ENCODE measurements at regions not wholly inside any gene's neighbourhood (a gene's known extent, or its start where the extent isn't known, plus 50 kb on each side); places are given as distances from the start of the nearest gene placed in this dataset.

DNA sequence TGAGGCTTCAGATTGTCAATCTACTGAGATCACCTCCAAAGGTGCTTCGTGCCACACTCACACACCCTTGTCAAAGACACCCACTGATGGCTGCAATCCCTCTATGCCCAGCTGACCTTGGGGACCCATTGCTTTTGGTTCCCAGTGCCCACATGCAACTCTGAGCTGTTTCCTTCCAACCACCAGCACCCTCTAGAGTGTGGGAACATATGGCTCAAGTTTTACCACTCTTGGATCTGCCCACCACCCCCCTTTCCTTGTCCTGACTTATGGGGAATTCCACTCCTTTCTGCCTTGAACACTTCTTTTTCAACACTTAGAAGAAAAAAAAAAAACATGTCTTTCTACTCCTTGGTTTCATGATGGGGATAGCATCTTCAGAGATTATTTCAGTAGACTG, 360.2 kb downstream of the ENC1 start:
- Histone ChIP-seq H3K27me3 (no peaks in the 10 kb centered on the region), H3K4me2 (no peak overlapping the region), H3K4me3 (no peak overlapping the region), H3K4me1 (no peaks in the 10 kb centered on the region), H3K27ac (no peak overlapping the region), H3K9me3 (no peaks in the 10 kb centered on the region), H3K36me3 (no peaks in the 10 kb centered on the region), H3K9ac (no peak overlapping the region), H4K20me1 (no peaks in the 10 kb centered on the region)
- TF ChIP-seq Cebpa-rat (IDR thresholded peaks at IDR 0.05), result no peak

- no peak overlapping the region for H3K4me3 ChIP-seq
- H4K20me1 ChIP-seq, result no peaks in the 10 kb centered on the region
- H3K4me2 ChIP-seq, result no peak overlapping the region
- H3K36me3 ChIP-seq, result no peaks in the 10 kb centered on the region
- H3K27me3 ChIP-seq, result no peaks in the 10 kb centered on the region
- H3K27ac ChIP-seq, result no peak overlapping the region
- H3K4me1 ChIP-seq, result no peaks in the 10 kb centered on the region
- no peak for TF ChIP-seq Cebpa-rat (IDR thresholded peaks at IDR 0.05)
- no peak overlapping the region for H3K9ac ChIP-seq
- H3K9me3 ChIP-seq, result no peaks in the 10 kb centered on the region
Observed at GRCh38 chr5:74279244-74279643, 361.3 kb downstream of the ENC1 start.

DNA sequence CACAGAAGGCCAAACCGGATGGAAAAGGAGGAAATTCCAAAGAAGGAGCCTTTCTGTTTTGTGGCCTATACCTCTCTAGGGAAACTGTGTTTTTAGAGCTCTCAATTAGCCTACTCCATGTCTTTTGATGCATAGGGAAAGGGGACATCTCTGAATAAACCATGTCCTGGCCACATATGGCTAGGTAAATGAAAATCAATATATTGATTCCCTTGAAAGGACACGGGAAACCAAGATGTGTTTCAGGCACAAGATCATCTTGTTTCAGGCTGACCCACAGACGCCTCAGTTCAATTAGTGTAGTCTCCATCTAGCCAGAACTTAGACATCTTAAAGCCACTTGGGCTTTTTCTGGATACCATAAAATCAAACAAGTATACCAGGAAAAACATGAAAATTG, 363.1 kb downstream of the ENC1 start:
- no peak overlapping the region for H3K4me2 ChIP-seq
- H3K36me3 ChIP-seq, result no peaks in the 10 kb centered on the region
- no peaks in the 10 kb centered on the region for H4K20me1 ChIP-seq
- no peak overlapping the region for H3K9ac ChIP-seq
- H3K27ac ChIP-seq, result no peak overlapping the region
- no peak for TF ChIP-seq Cebpa-rat (IDR thresholded peaks at IDR 0.05)
- no peaks in the 10 kb centered on the region for H3K9me3 ChIP-seq
- H3K4me3 ChIP-seq, result no peak overlapping the region
- no peaks in the 10 kb centered on the region for H3K27me3 ChIP-seq
- H3K4me1 ChIP-seq, result no peaks in the 10 kb centered on the region

DNA sequence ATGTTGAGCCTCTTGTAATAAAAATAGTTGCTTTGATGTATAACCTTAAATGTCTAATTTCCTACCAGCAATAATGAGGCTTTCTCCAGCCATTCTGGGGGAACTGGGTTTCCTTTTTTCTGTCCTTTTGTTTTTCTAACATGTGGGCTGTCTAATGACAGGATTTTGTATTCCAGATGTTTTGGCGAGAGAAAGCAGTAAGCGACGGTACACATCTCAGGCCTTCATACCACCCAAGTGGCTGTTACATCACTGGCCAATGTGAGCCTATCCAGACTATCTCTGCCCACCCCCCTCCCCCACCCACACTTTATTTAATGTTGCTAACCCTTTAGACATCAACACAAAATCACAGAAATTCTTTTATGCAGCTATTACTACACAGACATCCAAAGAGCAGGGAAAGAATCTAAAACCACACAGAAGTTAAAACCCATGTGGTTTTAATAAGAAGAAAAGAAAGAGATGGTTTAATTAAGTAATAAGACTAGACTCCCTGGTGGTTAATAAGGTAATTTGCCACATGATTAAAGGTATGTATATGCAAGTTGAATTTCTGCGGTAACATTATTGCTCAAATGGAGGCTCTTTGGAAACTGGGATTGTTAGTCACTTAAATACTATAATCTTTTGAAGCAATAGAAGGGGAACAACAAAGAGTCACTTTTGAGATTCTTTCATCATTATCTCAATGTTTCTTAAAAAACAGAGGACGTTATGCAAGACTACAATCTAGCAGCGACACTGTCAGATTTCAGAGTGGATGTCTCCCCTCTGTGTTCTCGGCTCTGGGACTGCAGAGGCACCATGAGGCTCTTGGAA, 365.1 kb downstream of the ENC1 start:
- H3K4me1 ChIP-seq, result no peaks in the 10 kb centered on the region

DNA sequence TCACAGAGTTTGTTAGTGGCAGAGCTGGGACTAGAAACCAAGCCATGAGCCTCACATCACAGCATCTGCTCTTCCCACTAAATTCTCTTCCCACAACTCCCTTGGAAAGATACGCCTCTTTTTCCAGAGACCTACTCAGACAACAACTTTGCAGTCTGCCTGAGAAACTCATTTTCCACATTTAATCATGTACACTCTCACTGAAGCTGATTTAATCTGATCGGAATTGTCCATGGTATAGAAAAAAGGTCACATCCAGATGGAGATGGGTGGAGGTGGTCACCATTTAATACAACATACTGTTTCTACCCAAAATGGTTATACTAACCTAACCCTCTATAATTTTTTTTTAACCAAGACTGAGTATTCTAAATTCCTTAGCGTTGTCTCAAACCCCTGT, 366.2 kb downstream of the ENC1 start:
- H3K4me3 ChIP-seq, result no peak overlapping the region

More for the DNA sequence above, 365.1 kb downstream of the ENC1 start:
- no peaks in the 10 kb centered on the region for H3K9me3 ChIP-seq
- no peak for TF ChIP-seq Cebpa-rat (IDR thresholded peaks at IDR 0.05)
- no peaks in the 10 kb centered on the region for H3K36me3 ChIP-seq
- H3K27ac ChIP-seq, result no peak overlapping the region
- no peak overlapping the region for H3K9ac ChIP-seq
- H3K4me3 ChIP-seq, result no peak overlapping the region
- H4K20me1 ChIP-seq, result no peaks in the 10 kb centered on the region
- no peaks in the 10 kb centered on the region for H3K27me3 ChIP-seq
- H3K4me2 ChIP-seq, result no peak overlapping the region

GRCh38 chr5:74272831-74273451, 367.6 kb downstream of the ENC1 start:
- no peak overlapping the region for H3K9ac ChIP-seq
- no peak overlapping the region for H3K27ac ChIP-seq
- H3K4me2 ChIP-seq, result no peak overlapping the region
- no peak for TF ChIP-seq Cebpa-rat (IDR thresholded peaks at IDR 0.05)
- H4K20me1 ChIP-seq, result no peaks in the 10 kb centered on the region
- H3K4me3 ChIP-seq, result no peak overlapping the region
- H3K4me1 ChIP-seq, result no peaks in the 10 kb centered on the region
- no peaks in the 10 kb centered on the region for H3K9me3 ChIP-seq
- no peaks in the 10 kb centered on the region for H3K27me3 ChIP-seq
- H3K36me3 ChIP-seq, result no peaks in the 10 kb centered on the region

More for the DNA sequence above, 366.2 kb downstream of the ENC1 start:
- Histone ChIP-seq H4K20me1 (no peaks in the 10 kb centered on the region), H3K9ac (no peak overlapping the region), H3K27me3 (no peaks in the 10 kb centered on the region), H3K9me3 (no peaks in the 10 kb centered on the region), H3K27ac (no peak overlapping the region), H3K4me2 (no peak overlapping the region), H3K36me3 (no peaks in the 10 kb centered on the region), H3K4me1 (no peaks in the 10 kb centered on the region)
- no peak for TF ChIP-seq Cebpa-rat (IDR thresholded peaks at IDR 0.05)

DNA sequence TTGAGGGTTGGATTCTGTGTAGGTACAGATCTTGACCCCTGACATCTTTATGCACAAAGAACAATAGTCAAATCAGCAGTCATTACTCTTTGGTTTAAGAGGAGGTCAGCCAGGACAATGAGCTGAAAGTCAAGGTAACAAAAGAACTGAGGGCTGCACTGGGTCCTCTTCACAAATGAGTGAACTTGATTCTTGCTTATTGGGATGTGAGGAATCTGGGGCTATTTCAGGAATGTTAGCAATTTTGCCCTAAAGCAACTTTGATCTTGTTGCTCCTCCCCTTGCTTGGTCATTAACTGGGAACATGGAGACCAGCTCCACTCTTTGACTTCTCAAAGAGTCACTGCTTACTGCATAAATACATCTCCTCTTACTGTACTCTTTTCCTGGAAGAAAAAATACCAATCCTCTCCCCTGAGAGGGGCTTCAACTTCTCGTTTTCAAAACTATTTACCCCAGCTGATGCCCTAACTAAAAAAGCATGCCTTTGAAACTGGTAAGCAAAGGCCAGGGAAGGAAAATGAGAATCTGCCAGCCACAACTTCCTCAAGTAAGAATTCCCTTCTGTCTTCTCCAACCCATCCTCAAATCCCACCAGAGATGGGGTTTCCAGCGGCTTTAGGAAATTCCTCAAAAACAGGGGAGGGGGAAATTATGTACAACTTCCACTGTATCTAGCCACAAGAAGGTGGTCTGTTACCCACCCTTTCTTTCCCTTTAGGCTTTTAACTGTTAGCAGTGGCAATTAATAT, 368.3 kb downstream of the ENC1 start:
- Histone ChIP-seq H3K27me3 (no peaks in the 10 kb centered on the region), H3K36me3 (no peaks in the 10 kb centered on the region), H3K4me1 (no peaks in the 10 kb centered on the region), H3K4me2 (no peak overlapping the region), H3K4me3 (no peak overlapping the region), H3K27ac (no peak overlapping the region), H4K20me1 (no peaks in the 10 kb centered on the region), H3K9ac (no peak overlapping the region), H3K9me3 (no peaks in the 10 kb centered on the region)
- TF ChIP-seq Cebpa-rat (IDR thresholded peaks at IDR 0.05), result no peak

GRCh38 chr5:74268297-74268696, 372.2 kb downstream of the ENC1 start:
- no peaks in the 10 kb centered on the region for H4K20me1 ChIP-seq
- H3K36me3 ChIP-seq, result no peaks in the 10 kb centered on the region
- no peak overlapping the region for H3K4me3 ChIP-seq
- no peak for TF ChIP-seq Cebpa-rat (IDR thresholded peaks at IDR 0.05)
- H3K9ac ChIP-seq, result no peak overlapping the region
- H3K9me3 ChIP-seq, result no peaks in the 10 kb centered on the region
- no peaks in the 10 kb centered on the region for H3K4me1 ChIP-seq
- H3K27ac ChIP-seq, result no peak overlapping the region
- H3K27me3 ChIP-seq, result no peaks in the 10 kb centered on the region
- no peak overlapping the region for H3K4me2 ChIP-seq

DNA sequence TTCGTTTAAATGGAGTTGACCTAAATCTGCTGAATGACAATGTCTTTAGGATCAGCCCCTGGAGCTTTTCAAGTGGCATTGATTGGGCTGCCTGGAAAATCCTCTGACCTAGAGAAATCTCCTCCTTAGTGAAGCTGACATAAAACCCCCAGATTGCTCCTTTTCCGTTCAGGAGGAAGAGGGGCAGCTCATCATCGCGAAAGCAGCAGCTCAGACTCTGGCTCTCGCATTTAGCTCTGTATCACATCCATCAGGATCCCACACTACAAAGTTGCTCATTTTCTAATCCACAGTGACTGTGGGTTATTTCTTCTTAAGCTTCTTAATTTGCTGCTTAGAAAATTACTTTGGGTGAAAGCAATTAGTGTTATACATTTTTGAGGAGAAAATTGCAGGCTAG, 373.7 kb downstream of the ENC1 start:
- no peaks in the 10 kb centered on the region for H3K27me3 ChIP-seq
- H3K27ac ChIP-seq, result no peak overlapping the region
- no peak overlapping the region for H3K4me3 ChIP-seq
- H4K20me1 ChIP-seq, result no peaks in the 10 kb centered on the region
- H3K36me3 ChIP-seq, result no peaks in the 10 kb centered on the region
- H3K4me1 ChIP-seq, result no peaks in the 10 kb centered on the region
- H3K9me3 ChIP-seq, result no peaks in the 10 kb centered on the region
- no peak for TF ChIP-seq Cebpa-rat (IDR thresholded peaks at IDR 0.05)
- no peak overlapping the region for H3K9ac ChIP-seq
- no peak overlapping the region for H3K4me2 ChIP-seq

DNA sequence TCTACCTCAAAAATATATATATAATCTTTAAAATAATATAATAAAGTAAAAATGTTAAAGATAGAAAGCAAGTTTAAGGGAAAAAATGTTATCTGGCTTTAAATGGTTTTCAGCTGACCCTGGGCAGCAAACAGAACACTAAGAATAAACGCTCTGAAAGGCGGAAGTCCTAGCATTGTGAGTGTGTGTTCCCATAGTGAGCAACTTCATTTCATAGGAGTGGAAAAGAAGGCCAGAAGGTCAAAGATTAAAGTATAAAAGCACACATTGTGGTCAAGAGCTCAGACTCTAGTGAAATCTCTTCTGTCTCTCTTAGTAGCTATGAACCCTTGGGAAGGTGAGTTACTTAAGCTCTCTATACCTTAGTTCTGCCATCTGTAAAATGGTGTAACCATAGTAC, 374.4 kb downstream of the ENC1 start:
- no peaks in the 10 kb centered on the region for H4K20me1 ChIP-seq
- no peaks in the 10 kb centered on the region for H3K36me3 ChIP-seq
- no peak for TF ChIP-seq Cebpa-rat (IDR thresholded peaks at IDR 0.05)
- H3K9ac ChIP-seq, result no peak overlapping the region
- no peaks in the 10 kb centered on the region for H3K4me1 ChIP-seq
- H3K4me2 ChIP-seq, result no peak overlapping the region
- H3K9me3 ChIP-seq, result no peaks in the 10 kb centered on the region
- H3K27me3 ChIP-seq, result no peaks in the 10 kb centered on the region
- H3K27ac ChIP-seq, result no peak overlapping the region
- no peak overlapping the region for H3K4me3 ChIP-seq
